Lower leg skin (tissue), 4 donors: ENCODE measurements at regions not wholly inside any gene's neighbourhood (a gene's known extent, or its start where the extent isn't known, plus 50 kb on each side); places are given as distances from the start of the nearest gene placed in this dataset.

Experiments
- DNase-seq, 2 donors: peaks; one replicate each; pipeline ENCODE4 v3.0.0-alpha.2; 2019; ENCODE audit warnings: low spot score in 2 of 2
- H3K4me3 ChIP-seq: fragments of 200-600 bp; sonication (generic); 2 replicates; pipeline ENCODE4 v1.5.1; 2017; ENCODE audit warnings: mild to moderate bottlenecking, low read depth; ENCODE audit not compliant: poor library complexity, severe bottlenecking
- CTCF ChIP-seq, 3 donors: fragments of 450-650 bp; IDR thresholded peaks; one replicate each; pipeline ENCODE4 v1.5.1; 2016; ENCODE audit warnings: antibody characterized with exemption in 3 of 3, mild to moderate bottlenecking in 3 of 3, moderate library complexity in 2 of 3
- POLR2A ChIP-seq, 2 donors: fragments of 450-650 bp; IDR thresholded peaks; one replicate each; pipeline ENCODE4 v1.6.1; 2016 to 2017; ENCODE audit warnings: antibody characterized with exemption in 2 of 2, mild to moderate bottlenecking in 1 of 2, moderate library complexity in 1 of 2
- WGBS, 2 donors: methylation state at CpG; one replicate each; pipeline ENCODE4 v1.1.5; 2018; 5-methylcytosine and 5-hydroxymethylcytosine counted together
- intact Hi-C: fragments of 100-400 bp; cut with DNase I; formaldehyde crosslinking; loops from one replicate; pipeline ENCODE4 v1.15.0; 2023; ENCODE audit warnings: low total_unique reads

- WGBS, 2 donors = 87 to 90% methylated on average over 2 of the region's 2 CpGs
- no peak overlapping the region for H3K4me3 ChIP-seq
Observed at GRCh38 chr3:70868561-70868960, 556.1 kb upstream of the MDFIC2 start.

GRCh38 chr3:70863049-70863448 lies 550.6 kb upstream of the MDFIC2 start:
- no peak for DNase-seq
- 68 to 72% methylated on average over 5 of the region's 5 CpGs for WGBS, 2 donors
- H3K4me3 ChIP-seq = no peak overlapping the region
- no peak for TF ChIP-seq POLR2A (IDR thresholded peaks at IDR 0.05)
- no peak for TF ChIP-seq CTCF (IDR thresholded peaks at IDR 0.05)
- intact Hi-C loops = no loop called here

More at GRCh38 chr3:70868561-70868960, 556.1 kb upstream of the MDFIC2 start:
- TF ChIP-seq POLR2A (IDR thresholded peaks at IDR 0.05) = no peak
- TF ChIP-seq CTCF (IDR thresholded peaks at IDR 0.05) = no peak
- no peak for DNase-seq
- intact Hi-C loops = no loop called here

- no peak for DNase-seq
- intact Hi-C loops = no loop called here
- 70 to 77% methylated on average over 2 of the region's 2 CpGs for WGBS, 2 donors
- TF ChIP-seq POLR2A (IDR thresholded peaks at IDR 0.05) (no peak), CTCF (IDR thresholded peaks at IDR 0.05) (no peak)
- H3K4me3 ChIP-seq = no peak overlapping the region
Observed at GRCh38 chr3:70861855-70862254, 549.4 kb upstream of the MDFIC2 start.

GRCh38 chr3:70861234-70861633 lies 548.8 kb upstream of the MDFIC2 start:
- TF ChIP-seq POLR2A (IDR thresholded peaks at IDR 0.05) (no peak), CTCF (IDR thresholded peaks at IDR 0.05) (no peak)
- H3K4me3 ChIP-seq = no peak overlapping the region
- DNase-seq = no peak
- intact Hi-C loops = no loop called here
- WGBS, 2 donors = 75 to 80% methylated on average over 2 of the region's 2 CpGs

- WGBS, 2 donors = 62 to 68% methylated on average over 7 of the region's 7 CpGs
- no peak overlapping the region for H3K4me3 ChIP-seq
- intact Hi-C loops = no loop called here
- TF ChIP-seq POLR2A (IDR thresholded peaks at IDR 0.05) = no peak
- TF ChIP-seq CTCF (IDR thresholded peaks at IDR 0.05) = no peak
- DNase-seq = no peak
Observed at GRCh38 chr3:70857916-70858315, 545.5 kb upstream of the MDFIC2 start.

- no peak for DNase-seq
- intact Hi-C loops = no loop called here
- WGBS, 2 donors = 85 to 87% methylated on average over 7 of the region's 7 CpGs
- no peak overlapping the region for H3K4me3 ChIP-seq
- TF ChIP-seq POLR2A (IDR thresholded peaks at IDR 0.05) = no peak
- no peak for TF ChIP-seq CTCF (IDR thresholded peaks at IDR 0.05)
Observed at GRCh38 chr3:70856414-70857162, 544.1 kb upstream of the MDFIC2 start.
